GM21825 (cell line): ENCODE measurements at regions not wholly inside any gene's neighbourhood (a gene's known extent, or its start where the extent isn't known, plus 50 kb on each side); places are given as distances from the start of the nearest gene placed in this dataset.

Source experiments
- ATAC-seq: cut with Tn5 transposase; IDR thresholded peaks from one replicate; pipeline ENCODE4 v1.9.1; 2021; ENCODE audit warnings: mild to moderate bottlenecking, moderate library complexity; ENCODE audit not compliant: unreplicated experiment

DNA sequence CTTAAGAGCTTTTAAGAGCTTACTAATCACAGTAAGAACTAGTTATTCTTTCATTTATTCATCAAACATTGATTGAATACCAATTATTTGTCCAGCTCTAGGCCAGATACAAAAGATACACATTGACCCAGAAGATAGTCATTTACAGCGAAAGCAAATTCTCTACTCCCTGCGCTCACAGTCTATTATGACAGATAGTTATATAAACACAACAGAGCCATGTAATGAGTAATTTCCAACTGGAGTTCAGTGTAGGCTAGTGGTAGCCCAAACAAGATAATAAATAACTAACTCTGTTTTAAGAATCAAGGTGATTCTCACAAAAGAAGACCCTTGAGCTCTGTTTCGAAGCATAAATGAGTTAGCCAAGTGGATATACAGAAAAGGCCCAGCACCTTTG lies 397.8 kb upstream of the TLE4 start:
- ATAC-seq, result no peak

DNA sequence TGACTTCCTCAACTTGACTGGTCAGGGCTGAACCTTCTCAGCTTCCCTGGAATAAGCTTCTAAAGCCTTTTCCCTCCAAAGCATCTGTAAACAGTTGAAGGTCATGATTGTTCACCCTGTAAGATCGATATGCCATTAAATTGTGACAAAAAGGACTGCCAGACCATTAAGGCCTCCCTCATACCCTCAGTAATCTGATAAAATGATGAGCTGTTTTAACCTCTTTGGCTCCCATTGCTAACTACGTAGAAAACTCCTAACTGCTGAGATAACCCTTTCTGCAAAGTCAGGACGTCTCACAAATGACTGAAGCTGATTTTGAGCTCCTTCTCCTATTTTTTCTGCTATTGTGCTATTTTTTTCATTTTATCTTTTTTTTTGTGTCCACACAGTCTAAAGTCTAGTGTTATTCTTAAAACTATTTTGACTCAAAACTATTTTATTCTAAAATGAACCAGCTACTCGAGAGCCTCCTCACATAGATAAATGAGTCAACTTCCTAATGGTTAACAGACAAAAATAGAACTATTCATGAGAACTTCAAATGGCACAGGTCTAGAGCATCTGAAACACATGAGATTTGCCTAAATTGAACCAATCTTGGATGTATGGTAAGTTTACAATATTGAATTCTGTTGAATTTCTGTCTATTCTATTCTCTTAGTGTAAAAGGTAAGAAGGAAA lies 395.6 kb upstream of the TLE4 start:
- ATAC-seq, result no peak

DNA sequence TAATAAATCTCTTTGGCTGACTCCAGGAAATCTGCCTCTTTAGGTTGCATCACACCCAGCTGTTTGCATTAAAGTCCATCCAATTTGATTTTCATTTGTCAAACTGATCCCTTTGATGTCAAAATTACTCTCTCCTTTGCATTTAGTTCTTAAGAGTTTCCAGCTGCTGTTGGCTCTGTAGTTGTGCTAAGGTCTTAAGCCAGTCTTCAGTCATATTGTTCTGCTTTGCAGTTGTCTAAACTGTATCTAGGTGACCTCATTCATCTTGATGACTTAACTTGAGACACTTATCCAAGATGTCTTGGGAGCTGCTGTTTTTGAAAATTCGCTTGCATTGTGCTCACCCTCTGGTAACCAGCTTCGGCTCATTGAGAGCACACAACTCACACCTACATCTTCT lies 386.9 kb upstream of the TLE4 start:
- no peak for ATAC-seq

DNA sequence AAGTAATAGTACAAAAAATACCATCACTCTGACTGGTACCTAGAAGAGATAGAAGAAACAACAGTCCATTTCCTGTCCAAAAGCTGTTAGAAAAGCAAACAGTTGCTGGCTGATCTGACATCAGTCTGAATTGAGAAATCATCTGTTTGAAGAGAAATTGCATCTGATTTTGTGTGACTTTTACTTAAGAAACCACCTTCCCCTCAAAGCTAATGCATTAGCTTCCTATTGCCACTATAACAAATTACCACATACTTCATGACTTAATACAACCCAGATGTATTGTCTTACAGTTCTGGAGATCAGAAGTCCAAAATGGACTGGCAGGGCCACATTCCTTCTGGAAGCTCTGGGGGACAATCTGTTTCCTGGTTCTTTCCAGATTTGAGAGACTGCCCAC lies 385.9 kb upstream of the TLE4 start:
- no peak for ATAC-seq

DNA sequence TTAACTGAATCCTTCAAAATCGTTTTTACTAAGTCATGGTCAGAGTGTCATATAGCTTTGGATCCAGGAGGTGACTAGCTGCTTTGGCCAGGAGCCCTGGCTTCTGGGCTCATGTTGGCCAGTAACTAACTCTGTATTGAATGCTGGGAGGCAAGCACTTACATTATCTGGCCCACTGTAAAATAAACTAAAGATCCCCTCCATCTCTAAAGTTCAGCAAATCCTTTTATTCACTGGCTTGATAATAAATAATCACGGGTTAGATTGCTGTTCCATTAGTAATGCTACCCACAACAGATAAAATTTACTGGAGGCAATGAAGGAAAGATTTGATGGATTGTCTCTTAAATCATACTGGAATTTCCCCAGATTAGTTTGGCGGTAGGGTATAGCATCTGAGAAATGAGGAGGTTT lies 382.2 kb upstream of the TLE4 start:
- ATAC-seq, result no peak

DNA sequence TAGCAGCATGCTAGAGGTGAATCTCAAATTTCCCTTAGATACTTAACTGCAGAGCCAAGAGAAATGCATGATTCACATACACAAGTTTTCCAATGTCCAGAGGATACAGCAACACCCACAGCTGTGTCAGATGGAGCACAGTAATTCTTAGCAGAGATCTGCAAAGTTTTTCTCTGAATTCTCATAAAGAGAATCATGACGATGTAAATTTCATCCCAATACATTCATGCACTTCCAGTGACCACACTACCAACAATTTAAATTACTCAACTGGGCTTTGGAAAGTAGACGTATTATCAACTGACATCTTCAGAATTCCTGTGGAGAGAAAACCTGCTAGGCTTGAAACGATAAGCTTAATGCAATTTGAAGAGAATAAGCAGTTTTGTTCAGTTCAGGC lies 378.8 kb upstream of the TLE4 start:
- no peak for ATAC-seq

DNA sequence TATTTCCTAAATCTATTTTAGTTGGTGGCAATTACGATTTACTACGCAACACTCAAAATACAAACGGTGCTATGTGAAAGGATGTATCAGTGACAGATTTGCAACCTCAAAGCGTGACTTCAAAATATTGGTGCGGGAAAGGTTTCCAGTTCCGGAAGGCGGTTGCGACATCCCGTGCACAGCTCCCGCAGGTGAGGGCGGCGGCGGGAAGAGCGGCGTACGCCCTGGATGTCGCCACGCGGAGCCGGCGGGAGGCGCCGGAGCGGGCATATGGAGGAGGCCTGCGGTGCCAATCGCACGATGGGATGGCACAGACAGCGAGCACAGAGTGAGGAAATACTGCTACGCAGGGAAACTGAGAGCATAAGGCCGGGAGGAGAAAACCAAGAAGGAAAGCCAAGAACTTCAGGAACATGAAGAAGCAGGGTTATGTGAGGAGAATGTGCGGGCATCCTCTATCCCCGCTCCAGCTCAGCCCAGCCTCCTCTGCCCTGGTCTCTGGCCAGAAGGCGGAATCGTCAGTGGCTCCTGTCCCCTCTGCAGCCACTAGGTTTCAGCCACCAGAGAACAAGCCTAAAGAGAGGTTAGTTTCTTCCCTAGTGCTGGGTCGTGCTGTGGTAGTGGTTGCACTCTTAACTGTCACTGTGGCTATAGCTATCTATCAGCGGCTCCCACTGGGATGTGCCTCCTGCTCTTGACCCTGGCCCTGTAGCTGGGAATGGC lies 378.1 kb upstream of the TLE4 start:
- no peak for ATAC-seq

DNA sequence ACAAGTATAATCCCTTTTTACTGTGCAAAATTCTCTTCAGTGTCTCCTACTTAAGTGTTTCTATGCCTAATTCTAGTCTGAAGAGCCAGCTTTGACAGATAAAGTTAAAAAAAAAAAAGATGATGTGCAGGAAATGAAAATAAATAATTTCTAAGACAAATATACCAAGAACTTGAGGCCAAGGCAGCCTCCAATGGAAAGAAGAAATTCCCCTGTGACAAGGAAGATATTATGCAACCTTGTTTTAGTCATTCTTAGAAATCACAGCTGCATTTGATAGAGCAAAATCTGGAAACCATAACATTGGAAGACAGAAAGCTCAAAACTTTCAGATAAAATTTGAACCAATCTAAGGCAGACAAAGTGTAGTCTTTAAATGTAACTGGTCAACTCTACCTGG lies 375.9 kb upstream of the TLE4 start:
- ATAC-seq, result no peak

DNA sequence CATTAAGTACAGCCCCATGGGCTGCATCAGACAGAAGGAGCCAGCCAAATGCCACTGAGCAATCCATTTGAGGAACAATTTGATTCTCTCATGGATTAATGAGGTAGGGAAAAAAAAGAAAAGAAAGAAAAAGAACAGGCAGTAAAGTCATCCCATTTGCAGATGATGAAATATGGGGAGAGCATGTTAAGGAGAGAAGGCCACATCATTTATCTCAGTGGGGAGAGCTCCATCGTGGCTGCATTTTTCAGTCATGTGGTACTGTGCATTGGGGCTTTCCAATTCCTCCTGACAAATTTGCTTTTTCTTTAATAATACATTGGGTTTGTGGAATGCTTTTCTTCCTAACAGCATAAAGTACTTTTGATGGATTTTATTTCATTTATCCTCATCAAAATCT lies 375.2 kb upstream of the TLE4 start:
- no peak for ATAC-seq

DNA sequence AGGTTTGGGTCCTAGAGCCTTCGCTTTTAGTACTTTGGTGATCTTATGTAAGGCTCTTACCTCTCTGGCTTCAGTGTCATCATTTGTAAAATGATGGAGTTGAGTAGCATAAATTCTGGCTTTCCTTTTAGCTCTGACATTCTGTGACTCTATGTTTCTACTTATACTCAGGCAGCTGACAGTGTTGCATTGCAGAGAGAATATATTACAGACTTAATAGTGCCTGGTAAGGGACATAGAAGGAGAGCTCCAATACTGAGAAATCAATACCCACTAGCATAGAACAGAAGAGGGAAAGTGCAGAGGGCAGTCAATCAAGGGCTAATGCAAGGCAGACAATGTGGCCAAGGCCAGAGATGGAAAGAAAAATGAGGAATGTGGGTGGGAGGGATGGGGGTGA lies 371.4 kb upstream of the TLE4 start:
- no peak for ATAC-seq

DNA sequence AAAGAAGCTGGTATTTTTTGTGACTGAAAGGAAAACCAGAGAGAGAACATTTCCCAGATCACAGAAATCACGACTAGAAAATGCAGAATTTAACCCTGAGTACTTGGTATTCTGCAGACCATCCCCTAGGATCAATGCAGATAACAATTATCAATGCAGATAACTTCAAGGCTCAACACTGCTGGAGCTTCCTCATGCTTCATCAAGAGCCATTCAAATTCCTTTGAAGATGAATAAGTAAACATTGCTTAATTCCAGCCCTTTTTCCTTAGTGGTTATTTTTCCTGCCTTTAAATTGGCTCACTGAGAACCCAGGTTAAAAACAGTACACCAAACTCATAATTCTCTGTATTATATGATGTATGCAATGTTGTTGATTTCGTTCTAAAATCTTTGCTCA lies 370.1 kb upstream of the TLE4 start:
- no peak for ATAC-seq

DNA sequence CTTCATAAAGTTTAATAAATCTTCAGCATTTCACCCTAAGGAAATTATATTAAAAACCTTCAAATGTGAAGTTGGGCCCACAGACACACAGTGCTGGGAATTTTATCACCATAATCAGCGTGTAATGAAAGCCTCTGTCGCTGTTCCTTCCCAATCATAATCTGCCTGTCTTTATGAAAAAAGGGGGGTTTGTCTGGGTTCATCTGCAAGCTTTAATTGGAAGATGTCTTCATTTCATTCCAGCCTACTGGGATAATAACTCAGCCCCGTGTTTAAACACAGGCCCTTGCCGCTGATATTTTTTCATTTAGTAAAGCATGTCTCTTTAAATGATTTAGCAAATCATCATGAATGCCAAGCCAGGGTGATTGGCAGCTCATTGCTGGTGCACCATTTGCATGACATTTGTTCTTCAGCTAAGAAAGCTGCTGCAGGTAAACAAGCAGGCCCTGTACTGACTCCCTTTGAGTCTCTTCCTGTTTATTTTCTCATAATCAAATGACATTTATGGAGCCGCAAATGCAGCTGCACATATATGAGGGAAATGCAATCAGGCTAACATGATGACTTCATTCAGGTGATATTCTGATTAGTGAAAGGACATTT lies 362.9 kb upstream of the TLE4 start:
- no peak for ATAC-seq

DNA sequence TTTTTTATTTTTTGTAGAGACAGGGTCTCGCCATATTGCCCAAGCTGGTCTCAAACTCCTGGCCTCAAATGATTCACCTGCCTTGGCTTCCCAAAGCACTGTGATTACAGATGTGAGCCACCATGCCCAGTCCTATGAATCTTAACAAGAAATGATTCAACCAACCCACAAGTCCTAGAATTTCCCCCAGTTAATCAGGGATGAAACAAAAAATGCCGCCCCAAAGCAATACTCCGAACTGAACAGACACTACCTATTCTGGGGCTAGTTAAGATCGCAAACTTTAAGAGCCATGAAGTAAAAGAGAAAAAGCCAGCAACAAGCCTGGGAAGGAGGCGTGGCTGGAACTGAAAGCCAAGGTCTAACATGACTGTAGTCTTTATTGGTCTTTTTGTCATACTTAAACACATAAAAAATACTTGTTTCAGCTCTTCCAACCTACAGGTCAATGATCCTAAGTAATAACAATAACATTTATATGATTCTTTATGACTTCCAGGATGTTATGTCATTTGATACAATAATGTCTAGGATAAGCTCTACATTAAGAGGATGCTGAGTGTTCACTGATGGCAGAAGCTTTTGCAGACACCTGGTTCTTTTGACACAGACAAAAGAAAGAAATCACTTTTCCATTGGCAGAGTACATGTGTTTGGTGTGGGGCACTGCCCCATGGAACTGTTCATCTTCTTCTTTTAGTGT lies 361.1 kb upstream of the TLE4 start:
- ATAC-seq, result no peak

DNA sequence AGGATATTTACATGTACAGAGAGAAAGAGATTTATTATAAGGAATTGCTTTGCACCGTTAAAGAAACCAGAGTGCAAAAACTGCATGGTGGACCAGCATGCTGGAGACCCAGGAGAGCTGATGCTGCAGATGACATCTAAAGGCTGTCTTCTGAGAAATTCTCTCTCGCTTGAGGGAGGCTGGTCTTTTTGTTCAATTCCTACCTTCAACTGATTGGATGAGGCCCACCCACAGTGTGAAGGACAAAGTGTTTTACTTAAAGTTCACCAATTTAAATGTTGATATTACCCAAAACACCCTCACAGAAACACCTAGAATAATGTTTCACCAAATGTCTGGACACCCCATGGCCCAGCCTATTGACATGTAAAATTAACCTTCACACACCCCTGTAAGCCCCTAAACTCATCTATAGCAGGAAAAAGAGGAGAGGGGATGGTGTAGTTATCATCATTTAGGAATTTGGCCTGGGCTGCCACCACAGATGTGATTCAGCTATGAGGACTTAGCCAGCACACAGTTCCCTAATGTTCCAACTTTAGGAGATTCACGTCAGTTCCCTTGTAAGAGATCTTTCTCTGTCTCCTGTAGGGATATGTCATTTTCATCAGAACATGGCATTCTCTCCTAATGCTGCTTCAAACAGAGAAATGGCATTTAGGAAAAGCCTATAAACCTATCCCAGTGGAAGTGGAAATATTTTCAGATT lies 358.2 kb upstream of the TLE4 start:
- no peak for ATAC-seq

DNA sequence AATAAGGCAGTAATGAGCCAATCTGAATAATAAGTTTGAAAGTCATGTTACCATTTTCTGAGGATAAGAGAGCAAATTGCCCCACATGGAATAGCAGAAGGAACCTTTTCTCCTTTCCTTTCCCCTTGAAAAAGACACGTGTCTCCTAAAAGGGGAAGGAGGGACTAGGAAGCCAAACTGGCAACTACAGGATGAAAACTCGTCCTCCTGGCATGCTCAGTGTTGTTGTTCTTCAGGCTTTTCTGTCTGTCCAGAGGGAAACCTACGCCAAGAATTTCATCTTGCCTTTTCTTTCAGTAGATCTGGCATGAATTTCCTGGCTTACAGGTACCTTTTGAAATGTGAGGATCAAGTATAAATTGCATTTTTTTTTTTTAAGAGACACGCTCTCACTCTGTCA lies 355.9 kb upstream of the TLE4 start:
- ATAC-seq, result no peak

DNA sequence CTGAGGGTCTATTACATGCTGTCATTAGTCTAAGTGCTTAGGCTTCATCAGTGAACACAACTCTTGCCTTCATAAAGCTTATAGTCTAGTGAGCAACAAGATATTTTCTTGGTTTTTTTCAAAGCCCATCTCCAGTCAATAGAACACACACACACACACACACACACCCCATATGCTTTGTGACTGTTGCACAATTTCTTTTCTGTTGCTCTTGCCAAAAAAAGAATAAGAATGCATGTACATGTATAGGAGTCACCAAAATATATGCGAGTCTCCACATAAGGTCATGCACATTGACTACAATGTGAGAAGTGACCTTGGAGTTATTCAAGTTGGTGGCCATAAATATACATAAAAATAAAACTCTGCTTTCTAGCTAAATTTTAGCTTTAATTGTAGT lies 351.5 kb upstream of the TLE4 start:
- no peak for ATAC-seq

DNA sequence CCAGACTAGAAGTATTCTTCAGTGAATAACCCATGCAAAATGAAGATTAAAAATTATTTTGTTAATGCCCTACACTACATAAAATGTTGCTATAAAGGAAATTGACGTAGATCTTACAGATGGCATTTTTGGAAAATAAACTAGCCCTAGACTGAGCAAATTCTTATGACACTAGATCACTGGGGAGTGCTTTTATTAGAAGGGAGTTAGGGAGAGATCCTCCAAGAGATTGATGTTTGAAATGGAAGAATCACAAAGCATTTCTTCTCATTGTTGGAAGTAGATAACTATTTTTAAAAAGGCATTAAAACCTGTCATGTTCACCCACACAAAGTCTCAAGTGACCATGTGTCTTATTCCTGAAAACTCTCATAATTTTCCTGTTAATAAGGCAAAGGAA lies 351.1 kb upstream of the TLE4 start:
- ATAC-seq, result no peak

DNA sequence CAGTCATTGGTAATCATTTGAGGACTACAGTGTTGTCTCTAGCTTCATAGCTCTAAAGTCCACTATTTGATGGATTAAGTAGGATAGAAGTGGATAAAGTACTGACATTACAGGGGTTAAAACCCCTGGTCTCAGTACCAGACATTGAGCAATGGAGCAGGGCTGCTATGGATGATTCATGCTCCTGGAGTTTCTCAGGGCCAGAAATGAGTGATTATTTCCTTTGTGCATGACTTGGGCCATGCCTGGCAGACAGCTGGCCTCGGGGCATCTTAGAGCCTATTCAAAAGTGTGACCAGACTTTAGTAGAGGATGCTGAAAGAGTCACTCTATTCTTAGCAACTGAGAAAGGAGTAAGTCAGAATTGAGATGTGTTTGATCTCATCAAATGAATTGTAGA lies 350.7 kb upstream of the TLE4 start:
- ATAC-seq, result no peak

DNA sequence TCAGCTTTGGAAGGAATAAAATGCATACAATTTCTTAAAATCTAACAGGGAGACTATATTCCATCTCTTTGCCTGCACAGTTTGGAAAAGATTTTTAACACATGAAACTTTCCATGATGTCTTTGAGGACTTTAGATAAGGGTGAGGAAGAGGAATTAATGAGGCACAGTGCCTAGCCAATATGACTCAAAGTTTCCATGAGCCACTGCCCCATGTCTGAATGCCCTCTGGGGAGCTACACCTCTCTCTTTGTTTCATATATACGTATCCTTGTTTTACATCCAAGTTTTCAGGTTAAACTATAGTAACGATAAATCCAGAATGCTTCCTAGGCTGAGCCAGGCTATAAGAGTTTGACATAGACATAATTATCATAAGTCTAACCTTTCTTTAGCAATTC lies 349.3 kb upstream of the TLE4 start:
- ATAC-seq, result no peak

DNA sequence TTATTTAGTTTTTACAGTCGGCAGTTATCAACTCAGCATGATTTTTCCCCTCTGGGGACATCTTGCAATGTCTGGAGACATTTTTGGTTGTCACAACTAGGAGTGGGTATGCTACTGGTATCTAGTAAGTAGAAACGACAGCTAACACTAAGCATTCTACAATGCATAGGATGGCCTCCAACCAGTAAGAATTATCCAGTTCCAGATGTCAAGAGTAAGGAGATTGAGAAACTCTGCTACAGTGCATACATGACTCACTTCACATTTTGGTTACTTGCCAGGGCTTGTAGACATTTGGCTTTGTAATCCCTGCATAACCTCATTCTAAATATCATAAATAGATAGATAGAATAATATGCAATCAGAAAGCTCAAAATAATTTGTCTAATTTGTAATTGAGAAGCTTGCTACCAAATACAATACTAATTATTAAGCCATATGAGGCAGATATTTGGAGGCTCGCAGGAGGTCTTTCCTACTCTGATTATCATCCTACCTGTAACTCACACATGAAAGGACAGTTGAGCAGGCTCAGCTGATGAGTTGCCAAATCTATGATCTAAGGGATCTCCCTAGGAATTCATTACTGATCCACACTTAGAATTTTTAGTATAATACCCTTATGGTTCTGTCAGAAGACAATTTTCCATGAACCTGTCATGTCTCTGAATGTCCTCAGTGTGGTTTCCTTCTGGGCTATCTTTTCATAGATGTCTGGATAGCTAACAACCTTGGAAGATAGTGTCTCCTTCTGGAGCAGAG lies 346.9 kb upstream of the TLE4 start:
- ATAC-seq, result no peak

DNA sequence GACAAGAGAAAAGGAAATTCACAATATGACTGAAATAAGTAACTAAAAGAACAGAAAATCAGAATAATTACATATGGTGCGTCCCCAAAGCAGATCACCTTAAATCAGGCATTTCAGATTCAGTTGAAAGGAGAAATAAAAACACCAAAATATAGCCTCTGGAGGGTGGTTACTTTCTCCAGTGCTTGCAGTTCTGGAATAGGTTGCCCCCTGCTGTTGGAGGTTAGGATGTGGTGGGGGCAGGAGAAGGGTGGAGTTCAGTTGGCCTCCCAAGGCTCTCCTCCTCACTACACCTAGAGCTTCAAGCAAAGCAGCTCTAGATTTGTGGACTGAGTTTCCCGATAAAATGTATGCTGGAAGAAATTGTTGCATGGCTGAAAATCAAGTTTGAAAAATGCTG lies 338.2 kb upstream of the TLE4 start:
- ATAC-seq, result peak; percentile 61
